GM18505 (cell line): ENCODE measurements at regions not wholly inside any gene's neighbourhood (a gene's known extent, or its start where the extent isn't known, plus 50 kb on each side); places are given as distances from the start of the nearest gene placed in this dataset.
A peak's percentile ranks its signal among the peaks of the same experiment; 100 is the strongest.

Experiments
- ATAC-seq: cut with Tn5 transposase; IDR thresholded peaks from one replicate; pipeline ENCODE4 v1.9.1; 2021; ENCODE audit not compliant: unreplicated experiment
- POLR2A ChIP-seq: IDR thresholded peaks from 4 replicates; pipeline ENCODE4 v1.6.1; 2011; ENCODE audit warnings: borderline replicate concordance; ENCODE audit not compliant: insufficient read depth, insufficient read length; ENCODE audit errors: extremely low read depth

GRCh38 chr2:101622210-101623030 is 75.1 kb upstream of the MAP4K4 start:
- peak; percentile 81 for ATAC-seq
- no peak for TF ChIP-seq POLR2A

- no peak for ATAC-seq
These were observed 78.3 kb upstream of the MAP4K4 start for GRCh38 chr2:101619191-101619591.

GRCh38 chr2:101617796-101618195 is 79.7 kb upstream of the MAP4K4 start:
- no peak for ATAC-seq
- TF ChIP-seq POLR2A: no peak

More at GRCh38 chr2:101619191-101619591, 78.3 kb upstream of the MAP4K4 start:
- no peak for TF ChIP-seq POLR2A

- ATAC-seq: no peak
- no peak for TF ChIP-seq POLR2A
These were observed 80.3 kb upstream of the MAP4K4 start for GRCh38 chr2:101617188-101617587.

GRCh38 chr2:101614127-101614759 is 83.3 kb upstream of the MAP4K4 start:
- ATAC-seq: no peak
- no peak for TF ChIP-seq POLR2A

GRCh38 chr2:101613056-101613704 is 84.3 kb upstream of the MAP4K4 start:
- no peak for ATAC-seq
- no peak for TF ChIP-seq POLR2A

GRCh38 chr2:101612019-101612418 is 85.5 kb upstream of the MAP4K4 start:
- no peak for ATAC-seq
- no peak for TF ChIP-seq POLR2A

GRCh38 chr2:101610750-101611315 is 86.7 kb upstream of the MAP4K4 start:
- ATAC-seq: no peak
- no peak for TF ChIP-seq POLR2A

GRCh38 chr2:101609433-101609832 is 88.1 kb upstream of the MAP4K4 start:
- no peak for TF ChIP-seq POLR2A
- no peak for ATAC-seq

GRCh38 chr2:101608408-101609310 is 88.8 kb upstream of the MAP4K4 start:
- TF ChIP-seq POLR2A: no peak
- ATAC-seq: no peak

- no peak for TF ChIP-seq POLR2A
- no peak for ATAC-seq
These were observed 100.1 kb upstream of the MAP4K4 start for GRCh38 chr2:101597347-101597944.

- ATAC-seq: no peak
- no peak for TF ChIP-seq POLR2A
These were observed 101.2 kb upstream of the MAP4K4 start for GRCh38 chr2:101596333-101596732.
